Mesenchymal stem cell (in vitro differentiated cells and primary cell): ENCODE measurements at regions not wholly inside any gene's neighbourhood (a gene's known extent, or its start where the extent isn't known, plus 50 kb on each side); places are given as distances from the start of the nearest gene placed in this dataset.
A peak's percentile ranks its signal among the peaks of the same experiment; 100 is the strongest.

ENCODE experiments used
- DNase-seq: peaks from one replicate; pipeline ENCODE4 v3.0.0-alpha.2; 2013
- H2AFZ ChIP-seq: one replicate; pipeline ENCODE4 v1.6.1; 2013; ENCODE audit warnings: low read depth, mild to moderate bottlenecking, control low read depth, inconsistent platforms, low read length, moderate library complexity
- H2AK5ac ChIP-seq: 2 replicates; pipeline ENCODE4 v1.6.1; 2013; ENCODE audit warnings: low read length, moderate library complexity, mild to moderate bottlenecking, inconsistent platforms; ENCODE audit not compliant: severe bottlenecking
- H2BK120ac ChIP-seq: one replicate; pipeline ENCODE4 v1.6.1; 2013; ENCODE audit warnings: low read depth, mild to moderate bottlenecking, inconsistent platforms, low read length, moderate library complexity
- H2BK12ac ChIP-seq, 2 experiments: one replicate each; pipeline ENCODE4 v1.6.1; 2013; ENCODE audit warnings: inconsistent platforms in 2 of 2, low read length in 2 of 2, mild to moderate bottlenecking in 2 of 2, moderate library complexity in 2 of 2, control low read depth in 1 of 2
- H2BK15ac ChIP-seq: one replicate; pipeline ENCODE4 v1.6.1; 2013; ENCODE audit warnings: mild to moderate bottlenecking, low read depth, inconsistent platforms; ENCODE audit not compliant: poor library complexity, severe bottlenecking
- H2BK5ac ChIP-seq: 2 replicates; pipeline ENCODE4 v1.6.1; 2013; ENCODE audit warnings: low read depth, mild to moderate bottlenecking, low read length, control low read depth, inconsistent platforms; ENCODE audit not compliant: poor library complexity, severe bottlenecking
- H3K14ac ChIP-seq, 2 experiments: one replicate each; pipeline ENCODE4 v1.6.1; 2013; ENCODE audit warnings: inconsistent platforms in 2 of 2, low read length in 2 of 2, control low read depth in 1 of 2, mild to moderate bottlenecking in 1 of 2, moderate library complexity in 1 of 2
- H3K18ac ChIP-seq, 2 experiments: one replicate each; pipeline ENCODE4 v1.6.1; 2013; ENCODE audit warnings: inconsistent platforms in 2 of 2, low read length in 2 of 2, control low read depth in 1 of 2, low read depth in 1 of 2, mild to moderate bottlenecking in 1 of 2
- H3K23ac ChIP-seq, 2 experiments: one replicate each; pipeline ENCODE4 v1.6.1; 2013; ENCODE audit warnings: inconsistent platforms in 2 of 2, low read length in 2 of 2, mild to moderate bottlenecking in 2 of 2, moderate library complexity in 2 of 2, control low read depth in 1 of 2
- H3K27ac ChIP-seq: 2 replicates; pipeline ENCODE4 v1.5.1; 2013; ENCODE audit warnings: mild to moderate bottlenecking, moderate library complexity, low read length, control low read depth, inconsistent platforms; ENCODE audit not compliant: poor library complexity, severe bottlenecking
- H3K27me3 ChIP-seq, 2 experiments: 2 replicates each; pipeline versions ENCODE4 v1.6.1 to v1.7.0; 2013; ENCODE audit warnings: low read length in 2 of 2, mild to moderate bottlenecking in 2 of 2, moderate library complexity in 2 of 2, control low read depth in 1 of 2, inconsistent platforms in 1 of 2; ENCODE audit not compliant: control insufficient read depth in 1 of 2, insufficient read depth in 1 of 2
- H3K36me3 ChIP-seq, 2 experiments: 2 replicates each; pipeline versions ENCODE4 v1.6.1 to v1.7.0; 2013; ENCODE audit warnings: low read length in 2 of 2, control low read depth in 1 of 2, inconsistent platforms in 1 of 2, low read depth in 1 of 2, mild to moderate bottlenecking in 1 of 2; ENCODE audit not compliant: insufficient read depth in 2 of 2, control insufficient read depth in 1 of 2
- H3K4ac ChIP-seq, 2 experiments: one replicate each; pipeline ENCODE4 v1.6.1; 2013; ENCODE audit warnings: inconsistent platforms in 2 of 2, low read length in 2 of 2, mild to moderate bottlenecking in 2 of 2, moderate library complexity in 2 of 2, control low read depth in 1 of 2, low read depth in 1 of 2
- H3K4me1 ChIP-seq: 2 replicates; pipeline ENCODE4 v1.6.1; 2013; ENCODE audit warnings: low read depth, low read length, control low read depth; ENCODE audit not compliant: control insufficient read depth, insufficient read depth
- H3K4me2 ChIP-seq: 2 replicates; pipeline ENCODE4 v1.6.1; 2013; ENCODE audit warnings: low read length, mild to moderate bottlenecking, inconsistent platforms; ENCODE audit not compliant: poor library complexity, severe bottlenecking
- H3K4me3 ChIP-seq, 2 experiments: 2 replicates each; pipeline versions ENCODE4 v1.5.1 to v1.7.0; 2013; ENCODE audit warnings: low read length in 2 of 2, mild to moderate bottlenecking in 2 of 2, control low read depth in 1 of 2, low read depth in 1 of 2; ENCODE audit not compliant: insufficient read depth in 1 of 2
- H3K79me1 ChIP-seq: replicated peaks from 2 replicates; pipeline ENCODE4 v1.6.1; 2013; ENCODE audit warnings: mild to moderate bottlenecking, control low read depth, low read length, inconsistent platforms; ENCODE audit not compliant: poor library complexity, severe bottlenecking
- H3K9ac ChIP-seq: 2 replicates; pipeline ENCODE4 v1.7.0; 2013; ENCODE audit warnings: mild to moderate bottlenecking, low read length, moderate library complexity
- H3K9me3 ChIP-seq: 2 replicates; pipeline ENCODE4 v1.7.0; 2013; ENCODE audit warnings: mild to moderate bottlenecking, low read length; ENCODE audit not compliant: control insufficient read depth
- H4K8ac ChIP-seq: one replicate; pipeline ENCODE4 v1.6.1; 2013; ENCODE audit warnings: inconsistent platforms, mild to moderate bottlenecking, low read length, moderate library complexity
- H4K91ac ChIP-seq: one replicate; pipeline ENCODE4 v1.6.1; 2013; ENCODE audit warnings: mild to moderate bottlenecking, low read length, inconsistent platforms
- whole genome bisulfite sequencing: methylation state at CpG from one replicate; pipeline ENCODE4 v1.1.7; 2013; ENCODE audit warnings: mixed read lengths; 5-methylcytosine and 5-hydroxymethylcytosine counted together

GRCh38 chr11:29119707-29120618, 896.9 kb downstream of the KCNA4 start:
- peak overlapping the region in 1 of 2 experiments; percentile 46 for H3K4ac ChIP-seq
- no peaks in the 10 kb centered on the region for H3K9me3 ChIP-seq
- no peak overlapping the region for H2BK5ac ChIP-seq
- peak overlapping the region; percentile 94 for H2BK15ac ChIP-seq
- H2AFZ ChIP-seq, result no peak overlapping the region
- H3K4me1 ChIP-seq, result peaks cover 3% of the 10 kb centered on the region
- 2% methylated on average over 11 of the region's 11 CpGs for WGBS
- no peaks in the 10 kb centered on the region for H3K27me3 ChIP-seq
- no peak overlapping the region for H3K23ac ChIP-seq
- no peaks in the 10 kb centered on the region for H3K79me1 ChIP-seq
- no peak overlapping the region for H3K14ac ChIP-seq
- peak overlapping the region; percentile 89 for H2BK120ac ChIP-seq
- H3K27ac ChIP-seq, result peak overlapping the region; percentile 69
- peak overlapping the region; percentile 83 for H4K8ac ChIP-seq
- peak overlapping the region in 1 of 2 experiments; percentile 75 for H2BK12ac ChIP-seq
- DNase-seq, result peak; percentile 97
- H2AK5ac ChIP-seq, result no peak overlapping the region
- H3K36me3 ChIP-seq, result no peaks in the 10 kb centered on the region
- peak overlapping the region; percentile 41 for H3K4me2 ChIP-seq
- peak overlapping the region; percentile 73 for H4K91ac ChIP-seq
- peak overlapping the region; percentile 80 to 81 for H3K18ac ChIP-seq
- H3K4me3 ChIP-seq, result peak overlapping the region in 1 of 2 experiments; percentile 1
- H3K9ac ChIP-seq, result no peak overlapping the region

DNA sequence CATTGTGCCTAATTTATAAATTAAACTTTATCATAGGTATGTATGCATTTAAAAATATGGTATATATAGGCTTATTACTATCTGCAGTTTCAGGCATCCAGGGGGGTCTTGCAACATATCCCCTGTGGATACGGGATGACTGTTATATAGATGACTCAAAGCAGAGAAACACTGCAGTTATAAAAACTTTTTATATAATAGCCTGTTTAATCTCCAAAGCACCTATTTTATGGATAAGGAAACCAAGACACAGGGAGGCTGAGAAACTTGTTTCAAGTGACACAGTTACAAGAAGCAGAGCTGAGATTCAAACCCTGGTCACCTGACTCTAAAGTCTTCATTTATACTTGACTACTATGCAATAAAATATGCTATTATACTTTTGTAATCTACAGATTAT, 897.7 kb downstream of the KCNA4 start:
- Histone ChIP-seq H3K9me3 (no peaks in the 10 kb centered on the region), H2BK5ac (no peak overlapping the region), H3K27me3 (no peaks in the 10 kb centered on the region), H4K8ac (no peak overlapping the region), H2AFZ (no peak overlapping the region), H2BK12ac (no peak overlapping the region), H3K36me3 (no peaks in the 10 kb centered on the region), H2AK5ac (no peak overlapping the region), H2BK15ac (no peak overlapping the region), H3K27ac (peak overlapping the region; percentile 69), H4K91ac (no peak overlapping the region), H2BK120ac (no peak overlapping the region), H3K18ac (no peak overlapping the region), H3K4me1 (peaks cover 2% of the 10 kb centered on the region), H3K4me3 (no peak overlapping the region), H3K23ac (no peak overlapping the region), H3K4me2 (no peak overlapping the region), H3K14ac (no peak overlapping the region), H3K4ac (no peak overlapping the region), H3K79me1 (no peaks in the 10 kb centered on the region), H3K9ac (no peak overlapping the region)
- WGBS, result no CpG with 5 or more reads among the region's 1 CpG
- peak; percentile 67 for DNase-seq

GRCh38 chr11:29100967-29101366, 915.9 kb downstream of the KCNA4 start:
- Histone ChIP-seq H3K9me3 (peaks cover 18% of the 10 kb centered on the region), H2AFZ (no peak overlapping the region), H3K4me1 (no peaks in the 10 kb centered on the region), H3K9ac (no peak overlapping the region), H3K23ac (no peak overlapping the region), H3K4me3 (no peak overlapping the region), H2BK5ac (no peak overlapping the region), H3K18ac (no peak overlapping the region), H3K4ac (no peak overlapping the region), H3K14ac (no peak overlapping the region), H2BK120ac (no peak overlapping the region), H3K27me3 (no peaks in the 10 kb centered on the region), H3K27ac (no peak overlapping the region), H3K79me1 (no peaks in the 10 kb centered on the region), H2AK5ac (no peak overlapping the region), H2BK12ac (no peak overlapping the region), H3K36me3 (no peaks in the 10 kb centered on the region), H4K8ac (no peak overlapping the region), H3K4me2 (no peak overlapping the region), H2BK15ac (no peak overlapping the region), H4K91ac (no peak overlapping the region)
- WGBS, result 87% methylated on average over 3 of the region's 3 CpGs
- no peak for DNase-seq

DNA sequence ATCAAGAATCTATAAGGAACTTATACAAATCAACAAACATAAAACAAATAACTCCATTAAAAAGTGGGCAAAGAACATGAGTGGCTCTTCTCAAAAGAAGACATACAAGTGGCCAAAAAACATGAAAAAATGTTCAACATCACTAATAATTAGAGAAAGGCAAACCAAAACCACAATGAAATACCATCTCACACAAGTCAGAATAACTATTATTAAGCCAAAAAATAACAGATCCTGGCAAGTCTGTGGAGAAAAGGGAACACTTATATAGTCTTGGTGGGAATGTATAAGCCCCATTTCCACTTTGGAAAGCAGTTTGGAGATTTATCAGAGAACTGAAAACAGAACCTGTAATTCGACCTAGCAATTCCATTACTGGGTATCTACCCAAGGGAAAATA, 921.0 kb downstream of the KCNA4 start:
- H3K14ac ChIP-seq, result no peak overlapping the region
- no peaks in the 10 kb centered on the region for H3K9me3 ChIP-seq
- H3K4me2 ChIP-seq, result no peak overlapping the region
- no peak overlapping the region for H3K23ac ChIP-seq
- no peak overlapping the region for H4K91ac ChIP-seq
- H2AFZ ChIP-seq, result no peak overlapping the region
- no peak overlapping the region for H2BK12ac ChIP-seq
- no peak overlapping the region for H2BK120ac ChIP-seq
- no peak overlapping the region for H3K18ac ChIP-seq
- H3K79me1 ChIP-seq, result no peaks in the 10 kb centered on the region
- H3K27ac ChIP-seq, result no peak overlapping the region
- no peak overlapping the region for H3K4ac ChIP-seq
- 100% methylated on average over 1 of the region's 1 CpG for WGBS
- no peak overlapping the region for H2AK5ac ChIP-seq
- no peaks in the 10 kb centered on the region for H3K4me1 ChIP-seq
- no peaks in the 10 kb centered on the region for H3K27me3 ChIP-seq
- no peak overlapping the region for H3K4me3 ChIP-seq
- no peak overlapping the region for H4K8ac ChIP-seq
- H3K9ac ChIP-seq, result no peak overlapping the region
- H3K36me3 ChIP-seq, result no peaks in the 10 kb centered on the region
- H2BK5ac ChIP-seq, result no peak overlapping the region
- DNase-seq, result no peak
- no peak overlapping the region for H2BK15ac ChIP-seq
